PC-3 (cell line): ENCODE measurements at regions not wholly inside any gene's neighbourhood (a gene's known extent, or its start where the extent isn't known, plus 50 kb on each side); places are given as distances from the start of the nearest gene placed in this dataset.
"Not testable (repeated sequence)": the region's sequence is repeated elsewhere in the genome, so short reads cannot be mapped to it uniquely, and the experiment has no call there.

Experiments used
- ATAC-seq: fragments of 200-7000 bp; cut with Tn5 transposase; 2 replicates; pipeline ENCODE4 v1.9.1; 2020; ENCODE audit warnings: mild to moderate bottlenecking, moderate library complexity
- BruUV-seq: library from RNA; stranded (reverse); fragments of 400-500 nt; replicated peaks from 2 replicates; lab custom pipeline; 2021; lab: Mats Ljungman, UMichigan
- CTCF ChIA-PET: fragments of 300-600 bp; sonication (Branson Sonifier 250); formaldehyde crosslinking; loops from one replicate; lab custom pipeline; 2022; ENCODE audit warnings: antibody characterized with exemption; lab: Charles Lee
- POLR2A ChIA-PET: fragments of 300-600 bp; sonication (Branson Sonifier 250); formaldehyde crosslinking; loops from one replicate; lab custom pipeline; 2022; ENCODE audit warnings: antibody characterized with exemption; ENCODE audit not compliant: unreplicated experiment; lab: Charles Lee
- DNase-seq: peaks from one replicate; pipeline ENCODE4 v3.0.0-alpha.2; 2015
- H2AFZ ChIP-seq: fragments of 300-600 bp; sonication (generic); 2 replicates; pipeline ENCODE4 v1.6.0; 2016; ENCODE audit warnings: antibody characterized with exemption, low read length
- H3F3A ChIP-seq: fragments of 300-600 bp; sonication (generic); one replicate; pipeline ENCODE4 v1.6.0; 2017; ENCODE audit warnings: antibody characterized with exemption, low read length, control low read depth, mild to moderate bottlenecking; ENCODE audit not compliant: unreplicated experiment
- H3K27ac ChIP-seq: fragments of 300-600 bp; sonication (generic); 2 replicates; pipeline ENCODE4 v1.5.1; 2016; ENCODE audit warnings: mild to moderate bottlenecking, low read length
- H3K27me3 ChIP-seq: fragments of 300-600 bp; sonication (generic); 2 replicates; pipeline ENCODE4 v1.6.1; 2016; ENCODE audit warnings: low read length, mixed read lengths
- H3K36me3 ChIP-seq: fragments of 300-600 bp; sonication (generic); 2 replicates; pipeline ENCODE4 v1.6.1; 2016; ENCODE audit warnings: low read depth, mixed run types, low read length, mixed read lengths
- H3K4me1 ChIP-seq: fragments of 300-600 bp; sonication (generic); 2 replicates; pipeline ENCODE4 v1.5.1; 2016; ENCODE audit warnings: low read length; ENCODE audit not compliant: insufficient read depth
- H3K4me2 ChIP-seq: fragments of 300-600 bp; sonication (generic); 2 replicates; pipeline ENCODE4 v1.6.0; 2016; ENCODE audit warnings: low read length
- H3K4me3 ChIP-seq: fragments of 300-600 bp; sonication (generic); 2 replicates; pipeline ENCODE4 v1.5.1; 2016; ENCODE audit warnings: mild to moderate bottlenecking, low read length, mixed read lengths
- H3K79me2 ChIP-seq: fragments of 300-600 bp; sonication (generic); 2 replicates; pipeline ENCODE4 v1.6.1; 2017; ENCODE audit warnings: low read length, mixed read lengths
- H3K9ac ChIP-seq: fragments of 300-600 bp; sonication (generic); 2 replicates; pipeline ENCODE4 v1.6.0; 2016; ENCODE audit warnings: mild to moderate bottlenecking, low read length
- H3K9me2 ChIP-seq: fragments of 300-600 bp; sonication (generic); replicated peaks from 2 replicates; pipeline ENCODE4 v1.6.1; 2016; ENCODE audit warnings: mixed run types, low read length, mixed read lengths
- H3K9me3 ChIP-seq: fragments of 300-600 bp; sonication (generic); 2 replicates; pipeline ENCODE4 v1.6.1; 2016; ENCODE audit warnings: low read length, mixed read lengths
- H4K20me1 ChIP-seq: fragments of 300-600 bp; sonication (generic); 2 replicates; pipeline ENCODE4 v1.6.1; 2016; ENCODE audit warnings: low read length, mixed read lengths
- intact Hi-C: fragments of 100-400 bp; cut with micrococcal nuclease; formaldehyde crosslinking; loops from 2 replicates; pipeline ENCODE4 v1.9.0; 2023

DNA sequence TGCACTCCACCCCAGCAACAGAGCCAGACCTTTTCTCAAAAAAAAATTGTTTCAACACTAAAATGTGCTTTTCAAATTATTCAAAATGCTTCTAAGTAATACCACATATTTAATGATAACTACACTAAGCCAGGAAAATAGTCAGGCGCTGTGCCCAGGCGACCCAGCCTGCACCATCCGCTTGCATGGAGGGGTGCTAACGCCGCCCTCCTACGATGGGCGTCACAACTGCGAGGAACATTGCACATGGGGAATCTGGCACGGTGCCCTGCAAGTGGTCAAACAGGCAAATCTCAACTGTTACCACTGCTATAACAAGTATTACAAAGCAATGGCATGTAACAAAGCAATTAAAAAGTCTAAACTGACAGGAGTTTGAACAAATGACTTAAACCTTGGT lies 131.7 kb upstream of the PTPN20 start:
- H3K27me3 ChIP-seq, H3K9ac ChIP-seq, H4K20me1 ChIP-seq, H2AFZ ChIP-seq, BruUV-seq, H3K79me2 ChIP-seq, POLR2A ChIA-PET, H3F3A ChIP-seq, H3K36me3 ChIP-seq, H3K9me2 ChIP-seq, H3K4me2 ChIP-seq, H3K4me3 ChIP-seq, intact Hi-C loops, H3K9me3 ChIP-seq, CTCF ChIA-PET: not testable (repeated sequence)
- Histone ChIP-seq H3K4me1 (peaks cover 17% of the 10 kb centered on the region), H3K27ac (peak overlapping the region; percentile 91)
- peak; percentile 7 for DNase-seq
- ATAC-seq, result 0 out of 2 replicates have a peak, but pooled peaks have one; percentile 12

DNA sequence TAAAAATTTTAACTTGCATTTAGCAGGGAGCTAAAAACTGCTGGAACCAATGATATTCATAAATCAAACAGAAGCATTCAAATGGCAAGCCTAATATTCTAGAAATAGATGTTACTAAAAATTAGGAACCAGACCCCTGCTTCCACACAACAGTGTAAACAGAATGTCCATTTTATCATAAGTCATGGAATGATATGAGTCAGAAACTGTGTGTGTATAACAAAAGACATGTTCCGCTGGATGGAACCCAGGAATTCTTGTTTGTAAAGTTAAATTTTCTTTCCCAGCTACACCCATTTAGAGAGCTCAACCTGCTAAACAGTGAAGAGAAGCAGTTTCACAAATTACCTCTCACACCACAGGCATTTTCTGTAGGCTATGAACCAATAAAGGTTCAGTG lies 131.1 kb upstream of the PTPN20 start:
- H3K9me3 ChIP-seq, H4K20me1 ChIP-seq, BruUV-seq, CTCF ChIA-PET, H3K27me3 ChIP-seq, H3K36me3 ChIP-seq, POLR2A ChIA-PET, H3K4me2 ChIP-seq, H2AFZ ChIP-seq, H3K79me2 ChIP-seq, H3K9me2 ChIP-seq, H3F3A ChIP-seq, H3K4me3 ChIP-seq, intact Hi-C loops: not testable (repeated sequence)
- peak; percentile 72 for ATAC-seq
- Histone ChIP-seq H3K9ac (peak overlapping the region; percentile 43), H3K27ac (peak overlapping the region; percentile 91), H3K4me1 (peaks cover 17% of the 10 kb centered on the region)
- DNase-seq, result peak; percentile 64

DNA sequence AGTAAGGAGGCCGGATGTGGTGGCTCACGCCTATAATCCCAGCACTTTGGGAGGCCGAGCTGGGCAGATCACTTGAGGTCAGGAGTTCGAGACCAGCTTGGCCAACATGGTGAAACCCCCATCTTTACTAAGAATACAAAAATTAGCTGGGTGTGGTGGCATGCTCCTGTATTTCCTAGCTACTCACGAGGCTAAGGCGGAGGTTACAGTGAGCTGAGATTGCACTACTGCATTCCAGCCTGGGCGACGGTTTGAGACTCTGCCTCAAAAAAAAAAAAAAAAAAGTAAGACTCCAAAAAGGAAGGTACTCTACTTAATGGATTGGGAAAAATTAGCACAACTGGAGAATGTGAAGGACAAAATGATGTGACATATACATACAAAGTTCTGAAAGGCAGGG lies 130.2 kb upstream of the PTPN20 start:
- BruUV-seq, H3F3A ChIP-seq, H4K20me1 ChIP-seq, intact Hi-C loops, H3K27me3 ChIP-seq, H3K79me2 ChIP-seq, H2AFZ ChIP-seq, H3K36me3 ChIP-seq, CTCF ChIA-PET, H3K4me3 ChIP-seq, ATAC-seq, H3K9me2 ChIP-seq, H3K9me3 ChIP-seq, POLR2A ChIA-PET: not testable (repeated sequence)
- H3K4me2 ChIP-seq, result 0 out of 2 replicates have a peak overlapping the region, but pooled peaks have one; percentile 48
- peak; percentile 20 for DNase-seq
- peak overlapping the region; percentile 91 for H3K27ac ChIP-seq
- peaks cover 17% of the 10 kb centered on the region for H3K4me1 ChIP-seq
- peak overlapping the region; percentile 43 for H3K9ac ChIP-seq

DNA sequence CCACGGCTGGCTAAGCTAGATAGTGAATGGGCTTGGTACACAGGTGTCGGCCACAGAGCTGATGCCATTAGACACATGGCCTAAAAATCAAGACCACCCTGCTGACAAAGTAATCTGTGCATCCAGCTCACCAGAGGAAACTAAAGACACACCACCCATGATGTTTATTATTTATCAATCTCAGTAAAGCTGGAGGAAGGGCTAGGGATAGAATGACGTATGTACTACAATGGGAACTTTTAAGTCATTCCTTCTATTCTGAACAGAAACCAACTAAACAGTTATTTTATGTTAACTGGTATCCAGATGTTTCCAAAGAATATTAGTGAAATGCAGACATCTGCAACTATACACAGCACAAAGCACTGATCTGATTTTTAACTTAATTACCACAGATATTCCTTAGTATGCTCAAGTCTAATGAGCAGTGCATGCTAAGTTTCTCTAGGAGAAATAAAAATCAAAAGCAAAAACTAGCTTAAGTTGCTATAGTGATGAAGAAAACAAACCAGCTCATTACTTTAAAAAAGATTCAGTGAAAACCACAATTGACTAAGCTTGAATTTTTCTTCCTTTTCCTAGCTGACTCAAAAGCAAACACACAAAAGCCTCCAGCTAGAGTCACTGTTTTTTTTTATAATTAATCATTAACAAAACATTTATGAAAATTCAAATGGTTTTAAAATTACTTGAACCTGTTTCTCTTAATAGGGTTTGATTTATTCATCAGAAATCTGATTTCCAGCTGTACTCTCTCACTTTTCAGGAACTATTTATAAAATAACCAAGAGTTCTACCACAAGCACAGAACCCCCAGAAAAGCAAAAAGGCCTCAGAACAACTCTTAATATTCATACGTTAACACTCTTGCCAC lies 129.0 kb upstream of the PTPN20 start:
- CTCF ChIA-PET, result interaction anchor here (0.6 kb wide), 1 partner anchor 753 kb away, joined by 6 read pairs; no protein-coding TSS in a partner anchor
- H3K27me3 ChIP-seq, H3K4me3 ChIP-seq, H3K79me2 ChIP-seq, H3F3A ChIP-seq, H3K9me2 ChIP-seq, H2AFZ ChIP-seq, H4K20me1 ChIP-seq, POLR2A ChIA-PET, BruUV-seq, H3K36me3 ChIP-seq, H3K9me3 ChIP-seq, intact Hi-C loops: not testable (repeated sequence)
- peak overlapping the region; percentile 37; the same call in 1 of the 2 replicates for H3K4me2 ChIP-seq
- H3K4me1 ChIP-seq, result peaks cover 17% of the 10 kb centered on the region
- peak; percentile 12; the same call in 1 of the 2 replicates for ATAC-seq
- peak; percentile 18 for DNase-seq
- H3K9ac ChIP-seq, result peak overlapping the region; percentile 47; the same call in 1 of the 2 replicates
- H3K27ac ChIP-seq, result peak overlapping the region; percentile 91

DNA sequence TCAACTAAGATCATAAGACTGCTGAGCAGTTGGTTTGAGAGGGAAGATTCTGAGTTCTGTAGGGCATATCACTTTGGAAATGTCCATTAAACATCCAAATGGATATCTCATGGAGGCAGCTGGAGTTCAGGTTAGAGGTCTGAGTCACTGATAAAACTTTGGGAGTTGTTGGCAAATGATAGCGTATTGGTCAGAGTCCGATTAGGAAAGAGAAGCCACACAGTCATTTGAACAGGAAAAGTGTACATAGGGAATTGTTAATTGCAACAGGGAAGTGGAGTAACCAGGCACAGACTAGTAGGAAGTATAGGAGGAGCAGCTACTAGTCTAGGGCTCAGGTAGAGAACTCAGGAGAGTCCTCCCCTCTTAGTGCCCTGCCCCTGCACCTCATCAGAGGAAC lies 126.6 kb upstream of the PTPN20 start:
- BruUV-seq, H3K27ac ChIP-seq, H3F3A ChIP-seq, intact Hi-C loops, DNase-seq, POLR2A ChIA-PET, H2AFZ ChIP-seq, H4K20me1 ChIP-seq, H3K27me3 ChIP-seq, H3K36me3 ChIP-seq, CTCF ChIA-PET, H3K9me3 ChIP-seq, H3K79me2 ChIP-seq, H3K4me2 ChIP-seq, H3K4me3 ChIP-seq, H3K9ac ChIP-seq, H3K9me2 ChIP-seq, ATAC-seq: not testable (repeated sequence)
- peaks cover 17% of the 10 kb centered on the region for H3K4me1 ChIP-seq

DNA sequence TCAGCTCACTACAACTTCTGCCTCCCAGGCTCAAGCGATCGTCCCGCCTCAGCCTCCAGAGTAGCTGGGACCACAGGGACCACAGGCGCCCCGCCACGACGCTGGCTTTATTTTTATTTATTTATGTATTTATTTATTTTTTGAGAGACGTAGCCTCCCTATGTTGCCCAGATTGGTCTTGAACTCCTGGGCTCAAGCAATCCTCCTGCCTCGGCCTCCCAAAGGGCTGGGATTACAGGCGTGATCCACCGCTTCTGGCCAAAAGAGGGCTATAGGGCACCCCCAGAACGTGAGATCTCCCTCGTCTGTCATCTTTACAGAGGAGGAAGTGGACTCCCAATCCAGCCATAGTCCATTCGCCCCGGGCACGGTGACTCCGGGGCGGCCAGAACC lies 125.1 kb upstream of the PTPN20 start:
- H3K9me3 ChIP-seq, DNase-seq, H3K27me3 ChIP-seq, CTCF ChIA-PET, H3K4me1 ChIP-seq, H3F3A ChIP-seq, H3K27ac ChIP-seq, H3K36me3 ChIP-seq, ATAC-seq, POLR2A ChIA-PET, intact Hi-C loops, H4K20me1 ChIP-seq, H3K79me2 ChIP-seq, H3K9me2 ChIP-seq, H2AFZ ChIP-seq: not testable (repeated sequence)
- Histone ChIP-seq H3K9ac (peak overlapping the region; percentile 78; the same call in 1 of the 2 replicates), H3K4me2 (0 out of 2 replicates have a peak overlapping the region, but pooled peaks have one; percentile 66), H3K4me3 (0 out of 2 replicates have a peak overlapping the region, but pooled peaks have one; percentile 73)
- BruUV-seq, result TSS peak; percentile 88
